Mesendoderm (in vitro differentiated cells): ENCODE measurements at regions not wholly inside any gene's neighbourhood (a gene's known extent, or its start where the extent isn't known, plus 50 kb on each side); places are given as distances from the start of the nearest gene placed in this dataset.
"Not testable (repeated sequence)": the region's sequence is repeated elsewhere in the genome, so short reads cannot be mapped to it uniquely, and the experiment has no call there.

Experiments
- DNase-seq: peaks from one replicate; pipeline ENCODE4 v3.0.0; 2013
- H2AK5ac ChIP-seq: 2 replicates; pipeline ENCODE4 v1.6.1; 2013; ENCODE audit warnings: low read length, inconsistent platforms
- H2BK120ac ChIP-seq: 2 replicates; pipeline ENCODE4 v1.6.1; 2013; ENCODE audit warnings: low read depth, mild to moderate bottlenecking, low read length, moderate library complexity, mixed read lengths
- H2BK15ac ChIP-seq: replicated peaks from 2 replicates; pipeline ENCODE4 v1.6.1; 2013; ENCODE audit warnings: low read depth, mild to moderate bottlenecking, moderate library complexity
- H2BK5ac ChIP-seq: 2 replicates; pipeline ENCODE4 v1.6.1; 2013; ENCODE audit warnings: low read length, inconsistent platforms
- H3K18ac ChIP-seq: 2 replicates; pipeline ENCODE4 v1.6.1; 2013; ENCODE audit warnings: mild to moderate bottlenecking, low read length, mixed read lengths
- H3K23ac ChIP-seq: one replicate; pipeline ENCODE4 v1.6.1; 2013; ENCODE audit warnings: low read length
- H3K27ac ChIP-seq: 2 replicates; pipeline ENCODE4 v1.5.1; 2013; ENCODE audit warnings: low read depth, mild to moderate bottlenecking, inconsistent platforms, low read length, moderate library complexity
- H3K27me3 ChIP-seq: 2 replicates; pipeline ENCODE4 v1.6.1; 2013; ENCODE audit warnings: low read length, control low read depth, mild to moderate bottlenecking, inconsistent platforms; ENCODE audit not compliant: insufficient read depth, poor library complexity
- H3K36me3 ChIP-seq: 2 replicates; pipeline ENCODE4 v1.6.1; 2013; ENCODE audit warnings: low read length, inconsistent platforms; ENCODE audit not compliant: control insufficient read depth, insufficient read depth
- H3K4ac ChIP-seq: one replicate; pipeline ENCODE4 v1.6.1; 2013; ENCODE audit warnings: low read depth, mild to moderate bottlenecking, low read length, moderate library complexity
- H3K4me1 ChIP-seq: 2 replicates; pipeline ENCODE4 v1.6.1; 2013; ENCODE audit warnings: low read depth, low read length, inconsistent platforms; ENCODE audit not compliant: control insufficient read depth
- H3K4me2 ChIP-seq: 2 replicates; pipeline ENCODE4 v1.6.1; 2013; ENCODE audit warnings: low read length
- H3K4me3 ChIP-seq: 2 replicates; pipeline ENCODE4 v1.5.1; 2013; ENCODE audit warnings: mild to moderate bottlenecking, low read length
- H3K56ac ChIP-seq: one replicate; pipeline ENCODE4 v1.6.1; 2013; ENCODE audit warnings: low read length
- H3K79me1 ChIP-seq: 2 replicates; pipeline ENCODE4 v1.6.1; 2013; ENCODE audit warnings: low read length, inconsistent platforms
- H3K79me2 ChIP-seq: 2 replicates; pipeline ENCODE4 v1.6.1; 2013; ENCODE audit warnings: mild to moderate bottlenecking, low read length; ENCODE audit not compliant: control insufficient read depth, insufficient read depth
- H3K9ac ChIP-seq: 2 replicates; pipeline ENCODE4 v1.6.1; 2013; ENCODE audit warnings: low read length, inconsistent platforms
- H4K5ac ChIP-seq: one replicate; pipeline ENCODE4 v1.6.1; 2013; ENCODE audit warnings: low read length
- H4K8ac ChIP-seq: one replicate; pipeline ENCODE4 v1.6.1; 2013; ENCODE audit warnings: low read depth, mild to moderate bottlenecking, control low read depth, low read length, moderate library complexity
- WGBS: extraction: QIAGEN DNeasy Blood & Tissue Kit; methylation state at CpG from one replicate; pipeline ENCODE4 v1.1.7; 2013; ENCODE audit warnings: low lambda C conversion rate, missing lambda C conversion rate; ENCODE audit not compliant: insufficient coverage; ENCODE audit errors: extremely low coverage; 5-methylcytosine and 5-hydroxymethylcytosine counted together

GRCh38 chr6:86175149-86175548 is 532.5 kb upstream of the SYNCRIP start:
- H3K27me3 ChIP-seq, H3K79me1 ChIP-seq, H3K4me1 ChIP-seq, H3K9ac ChIP-seq, H4K5ac ChIP-seq, H4K8ac ChIP-seq, H2AK5ac ChIP-seq, H3K18ac ChIP-seq, H2BK120ac ChIP-seq, H3K4me2 ChIP-seq, H3K4me3 ChIP-seq, H3K4ac ChIP-seq, H3K79me2 ChIP-seq, H2BK5ac ChIP-seq, H3K23ac ChIP-seq, H3K56ac ChIP-seq, H2BK15ac ChIP-seq, H3K36me3 ChIP-seq, H3K27ac ChIP-seq: not testable (repeated sequence)
- peak; percentile 65 for DNase-seq
- no CpG with 5 or more reads among the region's 9 CpGs for WGBS

DNA sequence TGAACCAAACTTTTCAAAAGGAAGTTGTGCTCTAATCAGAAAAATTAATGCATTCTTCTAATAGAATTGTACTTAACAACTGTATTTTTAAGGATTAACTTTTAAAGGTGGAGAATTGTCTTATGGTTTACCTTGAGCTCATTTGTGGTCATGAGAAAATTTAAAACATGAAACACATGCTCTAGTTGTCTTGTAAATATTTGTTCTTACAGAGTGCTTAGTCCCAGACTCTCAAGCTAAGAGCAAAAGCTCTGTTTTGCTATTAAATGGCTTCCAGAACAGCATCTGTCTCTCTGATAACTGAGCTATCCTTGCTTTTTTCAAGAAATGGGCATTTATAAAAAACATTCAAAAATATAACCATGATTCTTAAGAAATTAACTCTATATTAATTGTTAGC is 512.2 kb upstream of the SYNCRIP start:
- no peak overlapping the region for H2BK120ac ChIP-seq
- no peak overlapping the region for H3K4me3 ChIP-seq
- no peak overlapping the region for H3K27ac ChIP-seq
- H2AK5ac ChIP-seq, result no peak overlapping the region
- H4K5ac ChIP-seq, result no peak overlapping the region
- no peak overlapping the region for H4K8ac ChIP-seq
- H2BK5ac ChIP-seq, result no peak overlapping the region
- no peak for DNase-seq
- no peaks in the 10 kb centered on the region for H3K79me2 ChIP-seq
- H2BK15ac ChIP-seq, result no peak overlapping the region
- no peaks in the 10 kb centered on the region for H3K27me3 ChIP-seq
- H3K56ac ChIP-seq, result no peak overlapping the region
- H3K4ac ChIP-seq, result no peak overlapping the region
- no peak overlapping the region for H3K18ac ChIP-seq
- no peak overlapping the region for H3K9ac ChIP-seq
- H3K4me2 ChIP-seq, result no peak overlapping the region
- H3K23ac ChIP-seq, result no peak overlapping the region
- H3K79me1 ChIP-seq, result no peaks in the 10 kb centered on the region
- no peaks in the 10 kb centered on the region for H3K36me3 ChIP-seq
- H3K4me1 ChIP-seq, result peaks cover 2% of the 10 kb centered on the region

DNA sequence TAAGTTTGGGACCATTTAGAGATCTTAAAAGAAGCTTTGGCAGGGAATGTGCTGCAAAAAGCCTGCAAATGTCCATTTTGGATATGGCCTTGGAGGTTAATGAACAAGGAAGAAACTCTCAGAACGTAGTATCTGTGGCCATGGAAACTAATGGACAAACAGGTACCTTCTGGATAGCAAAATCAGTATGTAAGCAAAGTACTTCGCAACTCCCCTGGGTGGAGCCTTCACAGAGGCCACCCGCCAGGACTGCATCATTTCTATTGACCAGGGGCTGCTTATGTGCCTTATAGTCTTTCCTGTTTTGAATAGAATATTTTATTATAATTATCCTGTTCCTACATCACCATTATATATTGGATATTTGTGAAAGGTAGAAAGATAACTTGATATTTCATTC is 510.8 kb upstream of the SYNCRIP start:
- no peak overlapping the region for H3K27ac ChIP-seq
- H4K5ac ChIP-seq, result no peak overlapping the region
- H2BK5ac ChIP-seq, result no peak overlapping the region
- H3K79me2 ChIP-seq, result no peaks in the 10 kb centered on the region
- H3K4me1 ChIP-seq, result peaks cover 2% of the 10 kb centered on the region
- H3K18ac ChIP-seq, result no peak overlapping the region
- no peaks in the 10 kb centered on the region for H3K79me1 ChIP-seq
- H2AK5ac ChIP-seq, result no peak overlapping the region
- H3K36me3 ChIP-seq, result no peaks in the 10 kb centered on the region
- H3K27me3 ChIP-seq, result no peaks in the 10 kb centered on the region
- no peak overlapping the region for H3K56ac ChIP-seq
- DNase-seq, result no peak
- no peak overlapping the region for H2BK15ac ChIP-seq
- WGBS, result no CpG with 5 or more reads among the region's 3 CpGs
- no peak overlapping the region for H4K8ac ChIP-seq
- no peak overlapping the region for H2BK120ac ChIP-seq
- no peak overlapping the region for H3K9ac ChIP-seq
- no peak overlapping the region for H3K4me3 ChIP-seq
- no peak overlapping the region for H3K23ac ChIP-seq
- H3K4me2 ChIP-seq, result no peak overlapping the region
- H3K4ac ChIP-seq, result no peak overlapping the region

DNA sequence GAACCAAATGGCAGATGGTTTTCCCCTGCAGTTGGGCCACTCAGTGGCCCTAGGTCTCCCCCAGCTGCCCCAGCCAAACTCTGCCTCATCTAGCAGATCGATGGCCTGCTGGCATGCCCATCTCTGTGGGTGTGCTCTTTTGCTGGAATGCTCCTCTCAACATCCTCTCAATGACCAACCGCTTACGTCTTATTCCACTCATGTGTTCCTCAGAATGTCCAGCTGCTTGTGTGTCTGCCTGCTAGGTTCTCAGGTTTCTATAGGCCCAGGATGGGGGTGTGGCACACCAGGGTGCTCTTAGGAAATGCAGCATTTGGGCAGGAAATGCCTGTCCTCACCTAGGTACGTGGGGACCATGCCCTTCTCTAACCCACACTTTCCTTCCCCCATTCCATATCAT is 509.9 kb upstream of the SYNCRIP start:
- H2BK5ac ChIP-seq, result no peak overlapping the region
- no peaks in the 10 kb centered on the region for H3K36me3 ChIP-seq
- H3K27ac ChIP-seq, result no peak overlapping the region
- H3K79me2 ChIP-seq, result no peaks in the 10 kb centered on the region
- no peaks in the 10 kb centered on the region for H3K27me3 ChIP-seq
- no peak overlapping the region for H2BK15ac ChIP-seq
- no peak overlapping the region for H4K5ac ChIP-seq
- H3K56ac ChIP-seq, result no peak overlapping the region
- no peak overlapping the region for H3K18ac ChIP-seq
- no peaks in the 10 kb centered on the region for H3K79me1 ChIP-seq
- peak; percentile 35 for DNase-seq
- no peak overlapping the region for H4K8ac ChIP-seq
- H2AK5ac ChIP-seq, result no peak overlapping the region
- no peak overlapping the region for H3K4me2 ChIP-seq
- H3K23ac ChIP-seq, result no peak overlapping the region
- no peak overlapping the region for H3K4ac ChIP-seq
- WGBS, result no CpG with 5 or more reads among the region's 4 CpGs
- no peak overlapping the region for H3K4me3 ChIP-seq
- H3K4me1 ChIP-seq, result peaks cover 2% of the 10 kb centered on the region
- H2BK120ac ChIP-seq, result no peak overlapping the region
- no peak overlapping the region for H3K9ac ChIP-seq

DNA sequence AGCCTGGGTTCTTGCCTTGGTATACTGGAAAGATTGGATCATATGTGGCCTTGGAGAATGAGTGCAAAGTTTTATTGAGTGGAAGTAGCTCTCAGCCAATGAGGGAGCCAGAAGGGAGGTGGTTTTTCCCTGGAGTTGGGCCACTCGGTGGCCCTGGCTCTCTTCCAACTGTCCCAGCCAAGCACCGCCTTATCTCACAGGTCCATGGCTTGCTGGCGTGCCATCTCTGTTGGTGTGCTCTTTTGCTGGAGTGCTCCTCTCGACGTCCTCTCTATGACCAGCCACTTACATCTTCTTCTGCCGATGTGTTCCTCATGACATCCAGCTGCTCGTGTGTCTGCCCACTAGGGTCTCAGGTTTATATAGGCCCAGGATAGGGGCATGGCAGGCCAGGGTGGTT is 505.9 kb upstream of the SYNCRIP start:
- H2BK120ac ChIP-seq, result no peak overlapping the region
- no peaks in the 10 kb centered on the region for H3K79me2 ChIP-seq
- H4K5ac ChIP-seq, result no peak overlapping the region
- H3K9ac ChIP-seq, result no peak overlapping the region
- no CpG with 5 or more reads among the region's 7 CpGs for WGBS
- no peaks in the 10 kb centered on the region for H3K27me3 ChIP-seq
- no peaks in the 10 kb centered on the region for H3K36me3 ChIP-seq
- no peaks in the 10 kb centered on the region for H3K79me1 ChIP-seq
- no peak overlapping the region for H3K56ac ChIP-seq
- no peak overlapping the region for H3K4me2 ChIP-seq
- no peak overlapping the region for H2BK15ac ChIP-seq
- H3K4me1 ChIP-seq, result peaks cover 2% of the 10 kb centered on the region
- H3K23ac ChIP-seq, result no peak overlapping the region
- H3K4me3 ChIP-seq, result no peak overlapping the region
- no peak overlapping the region for H3K27ac ChIP-seq
- no peak overlapping the region for H4K8ac ChIP-seq
- no peak overlapping the region for H3K18ac ChIP-seq
- H2AK5ac ChIP-seq, result no peak overlapping the region
- no peak for DNase-seq
- no peak overlapping the region for H2BK5ac ChIP-seq
- no peak overlapping the region for H3K4ac ChIP-seq

DNA sequence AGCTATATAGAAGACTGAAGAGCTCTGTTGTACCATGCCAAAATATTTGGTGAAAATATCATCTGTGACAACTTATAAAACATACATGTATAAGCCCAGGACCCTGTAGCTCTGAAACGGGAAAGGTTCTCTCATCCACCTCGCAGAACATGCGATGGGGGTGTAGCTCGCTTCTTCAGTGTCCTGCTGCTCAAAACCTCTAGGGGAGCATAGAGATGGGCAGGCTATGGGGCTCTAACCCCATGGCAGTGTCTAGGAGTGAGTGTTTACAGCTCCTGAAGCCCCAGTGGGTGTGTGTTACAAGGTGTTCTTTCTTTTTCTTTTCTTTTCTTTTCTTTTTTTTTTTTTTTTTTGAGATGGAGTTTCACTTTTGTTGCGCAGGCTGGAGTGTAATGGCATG is 505.2 kb upstream of the SYNCRIP start:
- Histone ChIP-seq H3K4me1 (peaks cover 2% of the 10 kb centered on the region), H3K27ac (no peak overlapping the region), H3K27me3 (no peaks in the 10 kb centered on the region), H2BK120ac (no peak overlapping the region), H4K8ac (no peak overlapping the region), H2AK5ac (no peak overlapping the region), H4K5ac (no peak overlapping the region), H3K4me2 (no peak overlapping the region), H3K9ac (no peak overlapping the region), H3K4me3 (no peak overlapping the region), H3K23ac (no peak overlapping the region), H2BK15ac (no peak overlapping the region), H3K56ac (no peak overlapping the region), H3K36me3 (no peaks in the 10 kb centered on the region), H3K4ac (no peak overlapping the region), H3K79me1 (no peaks in the 10 kb centered on the region), H2BK5ac (no peak overlapping the region), H3K18ac (no peak overlapping the region), H3K79me2 (no peaks in the 10 kb centered on the region)
- no peak for DNase-seq
- no CpG with 5 or more reads among the region's 5 CpGs for WGBS
